Neural crest cell (in vitro differentiated cells): ENCODE measurements at regions not wholly inside any gene's neighbourhood (a gene's known extent, or its start where the extent isn't known, plus 50 kb on each side); places are given as distances from the start of the nearest gene placed in this dataset.

Experiments used
- DNase-seq: peaks from one replicate; pipeline ENCODE4 v3.0.0; 2021; ENCODE audit warnings: low read depth, mixed read lengths, low spot score
- H3K27ac Mint-ChIP-seq: one replicate; pipeline ENCODE4 v1.8.0; 2021; ENCODE audit warnings: mild to moderate bottlenecking, mixed read lengths; ENCODE audit not compliant: unreplicated experiment
- H3K27me3 Mint-ChIP-seq: 2 replicates; pipeline ENCODE4 v1.8.0; 2021; ENCODE audit warnings: low read depth, mild to moderate bottlenecking, mixed read lengths
- H3K36me3 Mint-ChIP-seq: 2 replicates; pipeline ENCODE4 v1.8.0; 2021; ENCODE audit warnings: low read depth, mild to moderate bottlenecking, mixed read lengths
- H3K4me1 Mint-ChIP-seq: 2 replicates; pipeline ENCODE4 v1.8.0; 2021; ENCODE audit warnings: mixed read lengths
- H3K4me3 Mint-ChIP-seq: one replicate; pipeline ENCODE4 v1.8.0; 2021; ENCODE audit warnings: mild to moderate bottlenecking, mixed read lengths
- H3K9me3 Mint-ChIP-seq: 2 replicates; pipeline ENCODE4 v1.8.0; 2021; ENCODE audit warnings: mixed read lengths
- CTCF ChIP-seq: fragments of 200-600 bp; sonication (generic); conservative IDR thresholded peaks from 2 replicates; pipeline ENCODE4 v1.5.0; 2021; ENCODE audit warnings: antibody characterized with exemption, mild to moderate bottlenecking

DNA sequence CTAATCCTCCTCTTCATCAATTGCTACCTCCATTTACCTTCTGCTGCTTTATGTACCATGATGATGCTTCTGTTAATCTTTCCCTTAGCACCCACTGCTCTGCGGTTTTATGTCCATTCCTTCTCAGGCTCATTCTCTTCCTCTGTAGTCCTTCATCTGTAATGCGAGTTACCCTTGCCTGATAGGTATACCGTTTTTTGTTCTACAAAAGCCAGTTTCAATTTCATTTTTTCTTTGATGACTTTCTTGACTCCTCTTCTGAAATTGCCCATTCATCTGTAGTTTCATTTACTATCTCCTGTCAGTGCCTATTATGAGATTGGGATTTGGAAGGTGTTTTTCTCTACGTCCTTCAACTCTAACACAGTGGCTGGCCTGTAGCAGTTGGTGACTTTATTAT lies 445.9 kb upstream of the ZNF717 start:
- H3K27ac Mint-ChIP-seq, result peak overlapping the region; percentile 68
- no peaks in the 10 kb centered on the region for H3K4me1 Mint-ChIP-seq
- H3K27me3 Mint-ChIP-seq, result no peaks in the 10 kb centered on the region
- TF ChIP-seq CTCF, result no peak
- no peaks in the 10 kb centered on the region for H3K9me3 Mint-ChIP-seq
- no peaks in the 10 kb centered on the region for H3K36me3 Mint-ChIP-seq
- no peak overlapping the region for H3K4me3 Mint-ChIP-seq
- DNase-seq, result no peak

DNA sequence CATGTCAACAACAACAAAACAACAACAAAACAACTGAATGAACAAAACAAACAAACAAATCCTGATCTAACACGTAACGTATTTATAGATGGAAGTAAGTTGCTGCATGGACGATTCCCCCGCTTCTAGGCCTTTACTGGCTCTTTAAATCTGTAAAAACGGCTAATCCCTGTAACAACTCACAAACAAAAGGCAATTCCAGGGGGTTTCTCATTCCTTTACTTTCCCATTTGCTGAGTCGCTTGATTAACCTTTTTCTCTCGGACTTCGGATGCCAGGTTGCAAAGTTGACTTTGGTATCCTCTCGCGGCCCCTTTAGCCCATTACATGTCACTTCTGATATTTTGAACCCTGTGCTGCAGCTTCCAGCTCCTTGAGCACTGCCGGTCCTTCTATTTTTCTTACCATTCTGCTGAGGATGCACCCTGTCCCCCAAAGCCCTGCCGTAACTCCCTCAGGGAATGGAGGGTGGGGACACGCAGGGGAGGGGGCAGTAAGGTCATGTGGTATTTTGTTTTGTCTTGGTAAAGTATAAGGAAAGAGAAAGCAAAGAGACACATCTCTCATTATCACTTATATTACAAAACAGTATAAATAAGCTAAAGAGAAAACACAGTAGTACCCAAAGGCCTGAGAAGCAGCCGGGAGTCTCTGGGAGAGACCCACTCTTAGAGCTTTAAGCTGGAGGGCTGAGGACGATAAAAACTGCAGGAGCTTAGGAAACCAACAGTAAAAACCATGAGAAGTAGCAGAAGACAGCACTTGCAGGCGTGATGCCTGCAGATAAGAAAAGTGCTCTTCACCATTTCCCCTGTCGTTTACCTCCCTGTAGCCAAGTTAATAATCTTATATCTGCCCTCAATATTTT lies 457.8 kb upstream of the ZNF717 start:
- Mint-ChIP-seq H3K9me3 (peaks cover 2% of the 10 kb centered on the region), H3K4me1 (no peaks in the 10 kb centered on the region), H3K27ac (no peak overlapping the region), H3K4me3 (no peak overlapping the region), H3K36me3 (no peaks in the 10 kb centered on the region), H3K27me3 (no peaks in the 10 kb centered on the region)
- DNase-seq, result no peak
- no peak for TF ChIP-seq CTCF

GRCh38 chr3:76245073-76245472 lies 459.7 kb upstream of the ZNF717 start:
- Mint-ChIP-seq H3K36me3 (no peaks in the 10 kb centered on the region), H3K9me3 (no peaks in the 10 kb centered on the region), H3K4me1 (no peaks in the 10 kb centered on the region), H3K27me3 (no peaks in the 10 kb centered on the region), H3K27ac (no peak overlapping the region), H3K4me3 (no peak overlapping the region)
- no peak for TF ChIP-seq CTCF
- DNase-seq, result no peak

DNA sequence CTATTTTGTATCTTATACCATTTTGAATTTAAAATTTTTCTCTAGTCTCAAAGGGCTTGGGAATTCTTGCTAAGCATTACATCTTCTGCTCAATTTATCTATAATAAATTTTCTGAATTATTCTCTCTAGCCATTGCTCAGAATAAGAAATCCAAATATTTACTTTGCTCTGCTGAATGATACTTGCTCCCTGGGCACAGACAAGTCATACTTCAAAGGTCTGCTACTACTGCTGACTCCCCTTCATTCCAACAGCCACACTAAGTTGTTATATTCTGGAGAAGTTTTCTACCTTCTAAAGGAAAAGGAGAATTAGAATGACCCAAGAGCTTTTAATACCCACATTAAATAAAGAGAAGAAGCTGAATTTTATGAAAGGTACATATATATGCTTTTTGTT lies 460.3 kb upstream of the ZNF717 start:
- H3K4me3 Mint-ChIP-seq, result no peak overlapping the region
- no peaks in the 10 kb centered on the region for H3K36me3 Mint-ChIP-seq
- no peak overlapping the region for H3K27ac Mint-ChIP-seq
- TF ChIP-seq CTCF, result no peak
- H3K9me3 Mint-ChIP-seq, result no peaks in the 10 kb centered on the region
- H3K27me3 Mint-ChIP-seq, result no peaks in the 10 kb centered on the region
- DNase-seq, result no peak
- H3K4me1 Mint-ChIP-seq, result no peaks in the 10 kb centered on the region

GRCh38 chr3:76264496-76264895 lies 479.1 kb upstream of the ZNF717 start:
- Mint-ChIP-seq H3K4me3 (no peak overlapping the region), H3K36me3 (no peaks in the 10 kb centered on the region), H3K9me3 (no peaks in the 10 kb centered on the region), H3K27ac (no peak overlapping the region), H3K4me1 (no peaks in the 10 kb centered on the region), H3K27me3 (no peaks in the 10 kb centered on the region)
- no peak for DNase-seq
- no peak for TF ChIP-seq CTCF
